GM10266 (cell line): ENCODE measurements at regions not wholly inside any gene's neighbourhood (a gene's known extent, or its start where the extent isn't known, plus 50 kb on each side); places are given as distances from the start of the nearest gene placed in this dataset.

Experiments used
- DNase-seq: peaks from one replicate; pipeline ENCODE4 v3.0.0; 2012; ENCODE audit errors: extremely low spot score
- TF ChIP-seq, protein P1 (sequence below): IDR thresholded peaks from 2 replicates; pipeline ENCODE4 v1.5.1; 2012; ENCODE audit warnings: mild to moderate bottlenecking, low read depth; ENCODE audit not compliant: control insufficient read depth, insufficient read depth; ENCODE audit errors: missing control alignments

GRCh38 chr13:107242138-107242537 lies 674.2 kb upstream of the ARGLU1 start:
- TF ChIP-seq, protein P1, sequence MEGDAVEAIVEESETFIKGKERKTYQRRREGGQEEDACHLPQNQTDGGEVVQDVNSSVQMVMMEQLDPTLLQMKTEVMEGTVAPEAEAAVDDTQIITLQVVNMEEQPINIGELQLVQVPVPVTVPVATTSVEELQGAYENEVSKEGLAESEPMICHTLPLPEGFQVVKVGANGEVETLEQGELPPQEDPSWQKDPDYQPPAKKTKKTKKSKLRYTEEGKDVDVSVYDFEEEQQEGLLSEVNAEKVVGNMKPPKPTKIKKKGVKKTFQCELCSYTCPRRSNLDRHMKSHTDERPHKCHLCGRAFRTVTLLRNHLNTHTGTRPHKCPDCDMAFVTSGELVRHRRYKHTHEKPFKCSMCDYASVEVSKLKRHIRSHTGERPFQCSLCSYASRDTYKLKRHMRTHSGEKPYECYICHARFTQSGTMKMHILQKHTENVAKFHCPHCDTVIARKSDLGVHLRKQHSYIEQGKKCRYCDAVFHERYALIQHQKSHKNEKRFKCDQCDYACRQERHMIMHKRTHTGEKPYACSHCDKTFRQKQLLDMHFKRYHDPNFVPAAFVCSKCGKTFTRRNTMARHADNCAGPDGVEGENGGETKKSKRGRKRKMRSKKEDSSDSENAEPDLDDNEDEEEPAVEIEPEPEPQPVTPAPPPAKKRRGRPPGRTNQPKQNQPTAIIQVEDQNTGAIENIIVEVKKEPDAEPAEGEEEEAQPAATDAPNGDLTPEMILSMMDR, result no peak
- DNase-seq, result no peak

DNA sequence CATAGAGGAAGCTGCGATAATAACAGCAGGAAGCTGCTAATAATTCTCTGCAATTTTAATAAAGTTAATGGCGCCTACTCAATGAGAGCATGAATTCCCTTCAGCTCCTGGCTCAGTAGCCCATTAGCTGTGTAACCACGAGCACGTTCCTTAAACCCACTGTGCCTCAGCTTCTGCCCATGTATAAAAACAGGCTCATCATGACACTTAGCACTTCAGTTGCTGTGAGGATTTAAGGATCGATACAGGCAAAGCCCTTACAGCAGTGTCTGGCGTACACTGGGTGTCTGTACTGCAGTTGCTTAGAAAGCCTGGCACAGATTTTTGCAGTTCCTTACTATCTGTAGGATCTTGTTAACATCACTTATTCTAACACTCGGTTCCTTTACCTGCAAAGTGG lies 673.4 kb upstream of the ARGLU1 start:
- TF ChIP-seq, protein P1, result no peak
- DNase-seq, result no peak

- TF ChIP-seq, protein P1, result no peak
- DNase-seq, result no peak
These were observed 671.3 kb upstream of the ARGLU1 start for GRCh38 chr13:107239213-107239612.

DNA sequence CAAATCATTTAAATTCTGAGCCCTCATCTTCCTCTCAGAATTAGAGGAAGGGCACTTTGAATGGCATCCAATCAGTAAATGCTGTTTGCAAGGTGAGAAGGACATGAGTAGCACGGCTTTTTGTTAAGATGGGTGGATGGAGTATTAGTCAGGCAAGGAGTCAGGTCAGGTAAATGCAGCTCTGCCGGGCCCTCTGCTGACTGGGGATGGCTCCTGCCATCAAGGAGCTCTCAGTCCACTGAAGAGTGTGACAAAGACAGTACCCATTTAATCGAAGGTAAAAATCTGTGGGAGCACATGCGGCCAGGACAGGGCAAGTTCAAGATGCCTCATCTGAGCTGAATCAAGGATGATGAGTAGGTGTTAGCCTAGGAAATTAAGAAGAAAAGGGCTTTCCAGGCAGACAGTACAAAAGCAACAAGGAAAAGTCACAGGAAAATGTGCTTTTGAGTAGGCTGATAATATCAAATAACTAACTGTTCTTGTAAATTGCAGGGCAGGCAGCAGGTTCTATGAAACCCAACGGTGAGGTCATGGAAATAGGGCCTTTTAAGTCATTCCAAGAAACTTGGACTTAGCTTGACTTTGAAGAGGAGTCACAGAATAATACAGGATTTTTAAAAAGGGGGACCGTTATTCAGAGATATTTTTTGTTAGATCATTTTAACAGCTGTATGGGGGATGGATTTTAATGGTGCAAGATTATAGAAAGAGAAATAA lies 670.5 kb upstream of the ARGLU1 start:
- DNase-seq, result no peak

DNA sequence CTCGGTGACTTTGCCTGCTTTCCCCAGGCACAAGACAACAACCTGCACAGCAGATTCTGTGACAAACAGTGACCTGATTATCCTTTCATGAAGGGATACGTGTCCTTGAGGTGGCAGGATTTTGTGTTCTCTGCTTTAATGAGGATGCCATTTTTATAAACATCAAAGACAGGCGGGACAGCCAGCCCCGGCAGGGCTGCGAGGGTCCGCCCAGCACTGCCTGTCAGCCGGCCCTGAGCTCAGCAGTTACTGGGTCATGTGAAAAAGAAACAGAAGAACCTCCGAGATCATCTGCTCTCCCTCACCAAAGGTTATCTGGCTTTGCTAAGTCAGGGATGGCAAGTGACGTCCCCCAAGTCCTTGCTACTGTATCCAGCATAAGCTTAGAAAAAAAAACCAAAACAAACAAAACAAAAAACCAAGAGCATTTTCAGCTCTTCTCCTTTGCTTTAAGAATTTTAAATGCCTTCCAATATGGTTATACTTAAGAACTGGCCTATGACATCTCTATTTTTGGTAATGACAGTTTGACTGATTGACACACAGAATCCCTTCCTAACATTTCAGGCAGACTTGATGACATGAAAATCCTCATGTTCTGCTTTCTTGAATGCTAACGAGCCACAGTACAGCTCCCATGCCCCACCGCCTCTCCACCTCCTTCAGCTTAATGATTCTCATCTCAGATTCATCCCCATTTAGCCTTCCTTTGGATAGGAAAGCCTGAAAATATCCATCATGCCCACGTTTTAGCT lies 666.6 kb upstream of the ARGLU1 start:
- DNase-seq, result no peak
- TF ChIP-seq, protein P1, result no peak

More for the DNA sequence above, 670.5 kb upstream of the ARGLU1 start:
- TF ChIP-seq, protein P1, result no peak

DNA sequence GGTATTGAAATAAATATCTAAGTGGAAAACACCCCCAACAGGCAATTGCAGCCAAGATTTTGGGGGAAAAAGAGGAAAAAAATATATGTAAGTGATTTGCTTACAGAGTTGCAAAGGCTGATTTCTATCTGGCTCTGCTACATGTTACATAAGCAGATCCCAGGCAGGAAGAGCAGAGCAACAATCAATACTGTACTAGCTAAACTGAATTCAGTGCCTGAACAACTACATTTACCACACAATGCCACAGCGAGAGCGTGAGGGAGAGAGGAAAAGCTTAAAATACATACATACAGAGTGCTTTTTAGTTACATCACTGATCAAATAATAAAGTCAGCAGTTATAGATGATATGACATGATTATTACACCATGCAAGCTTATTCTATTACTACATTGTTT lies 665.6 kb upstream of the ARGLU1 start:
- TF ChIP-seq, protein P1, result no peak
- no peak for DNase-seq

GRCh38 chr13:107231944-107232343 lies 664.0 kb upstream of the ARGLU1 start:
- DNase-seq, result no peak
- TF ChIP-seq, protein P1, result no peak
